ENCODE measurements at regions not wholly inside any gene's neighbourhood (a gene's known extent, or its start where the extent isn't known, plus 50 kb on each side); places are given as distances from the start of the nearest gene placed in this dataset.
A peak's percentile ranks its signal among the peaks of the same experiment; 100 is the strongest.

DNA sequence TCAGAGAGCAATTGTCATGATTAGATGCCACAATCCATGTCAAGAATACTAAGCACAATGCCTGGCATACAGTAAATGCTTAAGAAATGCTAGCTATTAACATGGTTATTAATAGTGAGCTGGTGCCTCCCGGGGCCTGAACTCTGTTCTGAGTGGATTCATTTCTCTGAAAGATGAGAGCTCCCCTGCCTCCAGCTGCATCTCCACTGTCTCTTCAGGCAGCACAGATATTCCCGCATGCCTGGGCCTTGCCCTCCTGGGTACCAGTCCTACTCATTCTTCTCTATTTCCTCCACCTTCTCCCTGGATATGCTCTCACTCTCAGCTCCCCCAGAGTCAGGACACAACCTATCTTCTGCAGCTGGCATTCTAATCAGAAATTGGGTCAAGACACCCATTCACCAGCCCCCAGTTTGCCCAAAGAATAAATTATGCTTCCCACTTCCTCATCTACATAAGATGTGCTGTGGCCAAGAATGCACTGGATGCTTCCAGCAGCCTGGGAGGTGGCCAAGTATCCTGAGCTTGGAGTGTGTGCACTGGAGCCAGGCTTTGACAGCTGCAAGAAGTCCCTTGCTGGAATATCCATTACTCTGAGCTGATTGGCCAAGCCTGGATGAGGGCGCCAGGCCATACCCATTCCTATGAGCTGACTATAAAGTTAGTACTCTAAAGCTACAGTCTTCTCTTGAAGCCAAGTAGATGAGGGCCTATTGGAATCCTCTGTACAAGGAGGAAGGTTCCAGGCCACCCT lies 669.0 kb downstream of the ACTL7B start:
- peak; percentile 88 for DNase-seq (ENCODE audit: low spot score)

GRCh38 chr9:108185613-108186012 lies 670.2 kb downstream of the ACTL7B start:
- no peak for DNase-seq (ENCODE audit: low spot score)

- DNase-seq (ENCODE audit: low spot score): no peak
Observed at GRCh38 chr9:108184941-108185340, 670.8 kb downstream of the ACTL7B start.

GRCh38 chr9:108184009-108184408 lies 671.8 kb downstream of the ACTL7B start:
- DNase-seq (ENCODE audit: low spot score): no peak

GRCh38 chr9:108182950-108183381 lies 672.8 kb downstream of the ACTL7B start:
- no peak for DNase-seq (ENCODE audit: low spot score)

DNA sequence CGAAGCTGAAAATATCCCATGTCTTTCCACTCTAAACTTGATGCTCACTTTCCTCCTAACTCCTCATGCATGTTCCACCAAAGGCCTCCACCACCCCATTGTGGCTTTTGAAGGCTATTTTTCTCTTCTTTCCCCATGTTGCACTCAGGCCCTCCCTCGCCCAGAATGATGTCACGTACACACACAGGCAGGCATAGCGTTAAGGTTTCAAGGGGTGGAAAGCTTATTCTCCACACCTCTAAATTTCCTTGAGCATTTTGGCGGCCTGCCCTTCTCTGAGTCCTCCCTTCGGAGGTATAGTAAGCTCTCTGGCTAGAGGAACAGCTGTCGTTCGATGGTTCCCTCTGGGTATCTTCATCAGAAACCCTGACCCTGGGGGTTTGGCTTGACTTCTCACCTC lies 673.5 kb downstream of the ACTL7B start:
- DNase-seq (ENCODE audit: low spot score): no peak

DNA sequence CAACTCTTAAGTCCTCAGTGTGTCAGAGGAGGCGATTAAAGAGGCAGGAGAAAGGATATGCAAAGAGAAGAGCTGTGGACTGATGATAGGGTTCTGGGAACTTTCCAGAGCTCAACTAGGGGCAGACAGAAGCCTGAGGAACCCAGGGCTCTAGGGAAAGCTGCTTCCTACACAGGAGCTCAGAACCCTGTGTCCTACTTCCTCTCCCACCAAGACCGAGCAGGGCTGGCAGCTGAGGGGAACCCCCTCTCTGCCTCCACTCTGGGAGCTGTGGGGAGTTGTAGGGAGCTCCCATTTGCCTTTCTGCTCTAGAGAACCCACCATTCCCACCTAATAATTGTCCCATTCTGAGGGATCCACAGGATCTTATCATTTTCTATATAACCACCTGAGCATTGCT lies 674.3 kb downstream of the ACTL7B start:
- no peak for DNase-seq (ENCODE audit: low spot score)

- DNase-seq (ENCODE audit: low spot score): no peak
Observed at GRCh38 chr9:108180541-108180940, 675.2 kb downstream of the ACTL7B start.

DNA sequence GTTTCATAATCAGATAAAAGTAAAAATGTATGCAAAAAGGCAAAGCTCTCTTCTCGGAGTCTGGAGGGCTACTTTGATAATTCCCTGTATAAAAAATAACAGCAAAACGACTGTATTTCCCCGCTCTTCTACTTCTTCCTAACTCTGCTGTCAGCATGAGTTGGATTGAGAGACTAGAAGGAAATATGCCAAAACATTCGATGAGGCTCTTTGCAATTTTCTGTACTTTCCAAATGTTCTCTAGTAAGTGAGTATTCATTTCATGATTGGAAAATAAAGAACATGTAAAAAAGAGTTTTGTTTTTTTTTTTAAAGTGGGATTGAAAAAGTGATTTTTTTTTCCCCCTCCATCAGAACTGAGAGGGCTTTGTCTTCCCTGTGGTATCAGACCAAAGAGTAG lies 677.5 kb downstream of the ACTL7B start:
- no peak for DNase-seq (ENCODE audit: low spot score)

- no peak for DNase-seq (ENCODE audit: low spot score)
Observed at GRCh38 chr9:108168236-108168850, 678.8 kb upstream of the KLF4 start.

- DNase-seq (ENCODE audit: low spot score): no peak
Observed at GRCh38 chr9:108167136-108167900, 677.7 kb upstream of the KLF4 start.

DNA sequence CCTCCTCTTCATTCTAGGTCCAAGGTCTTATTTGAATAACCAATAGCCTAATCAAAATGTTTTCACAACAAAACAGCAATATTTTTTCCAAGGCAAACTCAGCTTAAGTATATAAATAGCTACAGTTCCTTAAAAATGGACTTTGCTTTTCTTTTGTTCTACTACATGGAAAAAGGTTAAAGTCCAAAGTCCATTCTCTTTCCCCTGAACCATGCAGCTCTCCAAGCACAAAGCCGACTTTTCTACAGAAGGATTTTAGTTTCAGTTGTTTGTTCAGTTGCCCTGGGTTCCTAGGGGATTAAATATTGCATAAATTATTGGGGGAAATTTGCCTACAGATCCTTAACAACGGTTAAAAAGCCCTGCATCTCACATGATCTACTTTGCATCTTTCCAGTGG lies 677.0 kb upstream of the KLF4 start:
- DNase-seq (ENCODE audit: low spot score): no peak

- DNase-seq (ENCODE audit: low spot score): no peak
Observed at GRCh38 chr9:108163321-108164005, 673.9 kb upstream of the KLF4 start.

DNA sequence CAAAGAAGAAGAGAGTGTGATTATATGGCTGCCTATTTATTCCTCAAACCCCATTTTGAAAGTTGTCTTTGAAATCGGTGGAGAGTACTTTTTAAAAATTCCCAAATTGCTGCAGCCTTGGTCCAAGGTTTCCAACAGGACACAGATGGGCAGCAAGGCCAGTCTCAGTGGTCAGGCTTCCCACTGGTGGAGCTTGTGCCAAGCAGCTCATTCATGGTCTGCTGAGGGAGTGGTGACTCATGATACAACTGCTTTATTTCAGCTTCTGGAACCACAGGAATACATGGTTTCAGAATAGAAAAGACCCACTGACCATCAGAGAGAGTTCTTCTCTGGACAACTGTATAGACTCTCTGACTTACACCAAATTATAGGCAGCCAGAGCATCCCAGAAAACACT lies 673.1 kb upstream of the KLF4 start:
- DNase-seq (ENCODE audit: low spot score): no peak

- no peak for DNase-seq (ENCODE audit: low spot score)
Observed at GRCh38 chr9:108161503-108161902, 671.9 kb upstream of the KLF4 start.

DNA sequence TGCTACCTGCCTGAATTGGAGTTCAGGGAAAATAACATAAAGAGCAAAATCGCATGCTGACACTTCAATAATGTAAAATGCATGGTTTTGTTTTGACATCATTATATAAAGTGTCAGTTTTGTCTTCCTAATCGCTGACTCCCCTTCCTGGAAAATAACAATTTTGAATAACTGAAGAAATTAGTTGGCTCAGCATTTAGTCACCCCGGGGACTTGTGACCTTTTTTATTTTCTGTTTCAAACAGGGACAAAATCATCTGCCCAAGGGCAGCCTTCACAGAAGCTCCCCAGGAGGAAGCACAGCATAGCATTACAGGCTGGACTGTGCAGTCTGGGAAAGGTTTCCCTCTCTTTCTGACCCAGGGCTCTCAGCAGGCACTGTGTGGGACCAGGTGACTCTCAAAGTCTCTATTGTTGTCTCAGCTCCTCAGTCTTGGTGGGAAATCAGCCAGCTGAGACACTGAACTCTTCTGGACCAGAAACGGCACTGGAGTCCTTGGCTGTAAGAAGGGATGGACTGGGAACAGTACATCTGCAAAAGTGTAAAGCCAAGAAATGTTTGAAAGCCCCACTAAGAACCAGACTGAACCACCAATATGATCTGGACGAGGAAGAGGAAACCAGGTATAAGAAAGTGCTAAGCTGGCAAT lies 671.3 kb upstream of the KLF4 start:
- DNase-seq (ENCODE audit: low spot score): no peak

DNA sequence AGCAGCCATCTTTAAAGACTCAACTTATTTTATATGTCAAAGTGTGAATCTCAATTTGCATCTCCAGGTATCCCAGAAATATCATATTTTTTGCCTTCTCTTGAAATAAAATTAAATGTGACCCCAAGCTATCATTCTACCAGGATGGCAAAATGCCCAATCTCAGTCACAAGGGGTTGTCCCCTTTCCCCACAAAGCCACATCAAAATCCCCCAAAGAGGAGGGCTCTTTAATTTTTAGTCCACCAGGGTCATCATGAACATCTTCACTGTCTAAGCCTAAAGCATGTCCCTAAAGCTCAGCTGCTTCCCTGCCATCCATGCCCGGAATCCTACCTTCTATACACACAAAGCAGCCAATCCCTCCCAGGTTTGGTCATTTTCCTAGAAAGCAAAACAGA lies 670.5 kb upstream of the KLF4 start:
- DNase-seq (ENCODE audit: low spot score): no peak

DNA sequence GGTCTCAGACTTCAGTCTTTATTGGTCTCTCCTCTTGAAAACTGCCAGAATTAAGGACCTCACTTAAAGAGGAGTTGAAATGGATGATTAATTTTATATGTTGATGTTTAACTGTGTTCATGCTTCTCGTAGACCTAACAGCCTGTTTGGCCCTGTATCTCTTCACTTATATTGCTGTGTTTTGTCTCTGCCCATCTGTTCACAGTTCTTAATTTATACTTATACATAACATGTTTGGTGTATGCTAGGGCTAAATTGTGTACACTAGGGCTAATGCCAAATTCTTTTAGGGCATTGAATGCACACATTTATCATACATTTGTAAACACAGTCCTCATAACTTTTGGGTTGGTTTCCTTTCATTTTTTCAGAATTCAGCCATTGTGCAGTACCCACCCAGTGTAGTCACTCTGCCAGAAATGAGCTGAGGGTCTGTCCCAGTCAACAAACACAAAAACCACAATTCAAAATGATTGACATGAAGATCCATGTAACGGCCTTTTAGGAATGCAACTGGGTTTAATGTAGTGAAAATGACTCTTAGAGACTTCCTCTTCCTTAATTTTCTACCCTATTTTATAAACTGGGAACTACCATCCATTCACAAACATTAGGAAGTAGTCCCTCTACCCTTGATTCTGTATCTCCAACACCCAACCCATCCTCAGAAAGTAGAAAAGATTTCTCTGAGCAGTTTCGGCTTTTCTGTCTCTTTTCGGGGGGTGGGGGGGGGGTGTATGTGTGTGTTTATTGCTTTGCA lies 668.8 kb upstream of the KLF4 start:
- DNase-seq (ENCODE audit: low spot score): no peak

DNA sequence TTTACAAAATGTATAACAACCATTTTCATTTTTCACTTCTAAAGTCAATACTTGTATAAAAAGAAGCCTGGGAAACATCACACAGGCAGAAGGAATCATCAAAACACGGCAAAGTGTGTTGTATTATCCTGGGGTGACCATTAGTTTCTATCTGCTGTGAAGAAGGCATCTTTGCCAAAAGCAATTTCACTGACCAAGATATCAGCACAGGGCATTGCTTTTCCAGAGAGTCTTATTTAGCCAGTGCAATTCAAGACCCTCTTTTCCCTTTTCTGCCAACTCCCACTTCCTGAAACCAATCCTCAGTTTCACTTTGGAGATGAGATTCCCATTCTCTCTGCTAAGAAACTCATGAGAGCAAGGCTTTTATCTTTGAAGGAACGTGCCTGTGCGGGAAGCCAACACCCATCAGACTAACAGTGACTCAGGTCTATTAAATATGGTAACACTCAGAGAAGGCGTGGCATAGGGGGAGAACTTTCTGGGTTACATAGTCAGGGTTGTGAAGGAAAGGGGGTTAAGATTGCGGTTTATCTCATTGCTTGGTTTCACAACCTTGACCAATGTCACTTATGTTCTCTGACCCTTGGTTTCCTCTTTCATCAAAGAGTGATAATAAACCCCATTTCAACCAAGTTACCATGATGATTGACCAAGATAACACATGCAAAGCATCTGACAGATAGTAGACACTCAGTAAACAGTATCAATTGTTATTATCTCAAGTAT lies 666.9 kb upstream of the KLF4 start:
- DNase-seq (ENCODE audit: low spot score): no peak

DNA sequence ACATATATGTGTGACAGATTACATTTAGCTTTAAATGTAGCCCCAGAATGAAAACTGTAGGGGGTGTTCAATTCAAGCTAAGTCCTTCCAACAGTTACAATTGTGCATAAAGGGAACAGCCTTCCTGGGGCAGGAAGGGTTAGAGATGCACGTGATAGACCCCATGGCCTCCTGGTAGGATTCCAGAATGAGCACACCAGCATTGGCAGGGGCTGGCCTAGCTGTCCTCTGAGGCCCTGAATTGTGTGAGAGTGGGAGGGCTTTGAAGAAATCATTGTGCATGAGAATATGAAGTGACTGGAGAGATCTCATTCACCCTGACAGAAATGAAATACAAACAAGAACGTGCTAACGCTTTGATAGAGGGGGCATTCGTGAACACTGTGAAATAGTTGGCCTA lies 663.8 kb upstream of the KLF4 start:
- no peak for DNase-seq (ENCODE audit: low spot score)
